ENCODE measurements at regions not wholly inside any gene's neighbourhood (a gene's known extent, or its start where the extent isn't known, plus 50 kb on each side); places are given as distances from the start of the nearest gene placed in this dataset.
"Not testable (repeated sequence)": the region's sequence is repeated elsewhere in the genome, so short reads cannot be mapped to it uniquely, and the experiment has no call there.

GRCh38 chr7:120055300-120055699 is 217.7 kb upstream of the KCND2 start:
- in situ Hi-C loops (cut with HindIII; ENCODE audit: low pct_ligation_motif_present, low pct_unique_long_range_greater_than_20kb, low sequenced_read_pairs): no loop called here
- DNase-seq: no peak

GRCh38 chr7:120056227-120056626 is 216.7 kb upstream of the KCND2 start:
- DNase-seq: no peak
- in situ Hi-C loops (cut with HindIII; ENCODE audit: low pct_ligation_motif_present, low pct_unique_long_range_greater_than_20kb, low sequenced_read_pairs): no loop called here

GRCh38 chr7:120059641-120060040 is 213.3 kb upstream of the KCND2 start:
- in situ Hi-C loops (cut with HindIII; ENCODE audit: low pct_ligation_motif_present, low pct_unique_long_range_greater_than_20kb, low sequenced_read_pairs): no loop called here
- no peak for DNase-seq

GRCh38 chr7:120060281-120060680 is 212.7 kb upstream of the KCND2 start:
- in situ Hi-C loops (cut with HindIII; ENCODE audit: low pct_ligation_motif_present, low pct_unique_long_range_greater_than_20kb, low sequenced_read_pairs): no loop called here
- DNase-seq: no peak

- no peak for DNase-seq
- in situ Hi-C loops (cut with HindIII; ENCODE audit: low pct_ligation_motif_present, low pct_unique_long_range_greater_than_20kb, low sequenced_read_pairs): no loop called here
Observed at GRCh38 chr7:120060875-120061274, 212.1 kb upstream of the KCND2 start.

GRCh38 chr7:120064565-120064964 is 208.4 kb upstream of the KCND2 start:
- in situ Hi-C loops (cut with HindIII; ENCODE audit: low pct_ligation_motif_present, low pct_unique_long_range_greater_than_20kb, low sequenced_read_pairs): no loop called here
- DNase-seq: no peak

GRCh38 chr7:120066898-120067297 is 206.1 kb upstream of the KCND2 start:
- DNase-seq; in situ Hi-C loops (cut with HindIII; ENCODE audit: low pct_ligation_motif_present, low pct_unique_long_range_greater_than_20kb, low sequenced_read_pairs): not testable (repeated sequence)

GRCh38 chr7:120070201-120070600 is 202.8 kb upstream of the KCND2 start:
- no peak for DNase-seq

GRCh38 chr7:120077777-120078176 is 195.2 kb upstream of the KCND2 start:
- no peak for DNase-seq
- in situ Hi-C loops (cut with HindIII; ENCODE audit: low pct_ligation_motif_present, low pct_unique_long_range_greater_than_20kb, low sequenced_read_pairs): no loop called here

More at GRCh38 chr7:120070201-120070600, 202.8 kb upstream of the KCND2 start:
- in situ Hi-C loops (cut with HindIII; ENCODE audit: low pct_ligation_motif_present, low pct_unique_long_range_greater_than_20kb, low sequenced_read_pairs): no loop called here

GRCh38 chr7:120079022-120079421 is 194.0 kb upstream of the KCND2 start:
- DNase-seq: no peak
- in situ Hi-C loops (cut with HindIII; ENCODE audit: low pct_ligation_motif_present, low pct_unique_long_range_greater_than_20kb, low sequenced_read_pairs): no loop called here

- in situ Hi-C loops (cut with HindIII; ENCODE audit: low pct_ligation_motif_present, low pct_unique_long_range_greater_than_20kb, low sequenced_read_pairs): no loop called here
- no peak for DNase-seq
Observed at GRCh38 chr7:120079704-120080103, 193.3 kb upstream of the KCND2 start.

GRCh38 chr7:120086468-120086867 is 186.5 kb upstream of the KCND2 start:
- in situ Hi-C loops (cut with HindIII; ENCODE audit: low pct_ligation_motif_present, low pct_unique_long_range_greater_than_20kb, low sequenced_read_pairs); DNase-seq: not testable (repeated sequence)

GRCh38 chr7:120089968-120090367 is 183.0 kb upstream of the KCND2 start:
- in situ Hi-C loops (cut with HindIII; ENCODE audit: low pct_ligation_motif_present, low pct_unique_long_range_greater_than_20kb, low sequenced_read_pairs): no loop called here
- no peak for DNase-seq

- DNase-seq: no peak
- in situ Hi-C loops (cut with HindIII; ENCODE audit: low pct_ligation_motif_present, low pct_unique_long_range_greater_than_20kb, low sequenced_read_pairs): no loop called here
Observed at GRCh38 chr7:120091807-120092206, 181.2 kb upstream of the KCND2 start.

- DNase-seq: no peak
- in situ Hi-C loops (cut with HindIII; ENCODE audit: low pct_ligation_motif_present, low pct_unique_long_range_greater_than_20kb, low sequenced_read_pairs): no loop called here
Observed at GRCh38 chr7:120097020-120097419, 176.0 kb upstream of the KCND2 start.

GRCh38 chr7:120097774-120098173 is 175.2 kb upstream of the KCND2 start:
- no peak for DNase-seq
- in situ Hi-C loops (cut with HindIII; ENCODE audit: low pct_ligation_motif_present, low pct_unique_long_range_greater_than_20kb, low sequenced_read_pairs): no loop called here

- no peak for DNase-seq
- in situ Hi-C loops (cut with HindIII; ENCODE audit: low pct_ligation_motif_present, low pct_unique_long_range_greater_than_20kb, low sequenced_read_pairs): no loop called here
Observed at GRCh38 chr7:120108376-120108775, 164.6 kb upstream of the KCND2 start.

- in situ Hi-C loops (cut with HindIII; ENCODE audit: low pct_ligation_motif_present, low pct_unique_long_range_greater_than_20kb, low sequenced_read_pairs): no loop called here
Observed at GRCh38 chr7:120110169-120110568, 162.8 kb upstream of the KCND2 start.

GRCh38 chr7:120114626-120115025 is 158.3 kb upstream of the KCND2 start:
- in situ Hi-C loops (cut with HindIII; ENCODE audit: low pct_ligation_motif_present, low pct_unique_long_range_greater_than_20kb, low sequenced_read_pairs): no loop called here
- DNase-seq: no peak

More at GRCh38 chr7:120110169-120110568, 162.8 kb upstream of the KCND2 start:
- DNase-seq: no peak

- in situ Hi-C loops (cut with HindIII; ENCODE audit: low pct_ligation_motif_present, low pct_unique_long_range_greater_than_20kb, low sequenced_read_pairs): no loop called here
- DNase-seq: no peak
Observed at GRCh38 chr7:120123528-120123927, 149.4 kb upstream of the KCND2 start.

All from ACHN (cell line).